SK-N-MC (cell line): ENCODE measurements at regions not wholly inside any gene's neighbourhood (a gene's known extent, or its start where the extent isn't known, plus 50 kb on each side); places are given as distances from the start of the nearest gene placed in this dataset.

ENCODE experiments used
- EZH2 ChIP-seq: fragments of 200-600 bp; sonication (generic); IDR thresholded peaks from one replicate; pipeline ENCODE4 v1.6.1; 2017; ENCODE audit warnings: antibody characterized with exemption
- FOXP2 ChIP-seq: optimal IDR thresholded peaks from 2 replicates; pipeline ENCODE3; 2011; ENCODE audit warnings: mild to moderate bottlenecking, moderate library complexity; ENCODE audit not compliant: insufficient read depth; ENCODE audit errors: extremely low read length, control extremely low read depth
- POLR2AphosphoS5 ChIP-seq: IDR thresholded peaks from 2 replicates; pipeline ENCODE4 v1.6.1; 2012; ENCODE audit warnings: mild to moderate bottlenecking, low read depth, low read length, borderline replicate concordance

GRCh38 chr21:41651830-41652229, 115.0 kb downstream of the RIPK4 start:
- TF ChIP-seq POLR2AphosphoS5 (no peak), EZH2 (no peak), FOXP2 (no peak)
